ENCODE measurements at regions not wholly inside any gene's neighbourhood (a gene's known extent, or its start where the extent isn't known, plus 50 kb on each side); places are given as distances from the start of the nearest gene placed in this dataset.

GRCh38 chr7:4602905-4603842 lies 78.9 kb upstream of the FOXK1 start:
- peaks cover 10 to 57% of the 10 kb centered on the region in 2 experiments for H3K27me3 ChIP-seq (ENCODE audit: control insufficient read depth in 2 of 2, insufficient read depth in 2 of 2, low read length in 2 of 2)
- H3K36me3 ChIP-seq (ENCODE audit: control insufficient read depth, insufficient read depth, low read length): no peaks in the 10 kb centered on the region
- no peak overlapping the region for H3K4me3 ChIP-seq
- ATAC-seq (no peak; the same call in 2 of the 3 replicates), DNase-seq (ENCODE audit: extremely low read depth in 1 of 4, low spot score in 3 of 4) (no peak), FAIRE-seq (no peak)
- ChIA-PET CTCF (ENCODE audit: low intra/inter-chr PET ratio) (no interaction called here), POLR2A (interaction anchor here (0.7 kb wide), 1 partner anchor 103 kb away, joined by 3 read pairs; no protein-coding TSS in a partner anchor)
- in situ Hi-C loops (cut with MboI) (no loop called here), intact Hi-C loops (cut with micrococcal nuclease) (no loop called here)
- no peaks in the 10 kb centered on the region; the same call in 1 of the 2 replicates for H4K20me1 ChIP-seq (replicated peaks; ENCODE audit: control insufficient read depth, insufficient read depth, low read length)
- TF ChIP-seq MAX (CRISPR knock-in tag; IDR thresholded peaks at IDR 0.05) (peak; percentile 37; the same call in 1 of the 2 replicates), MITF (IDR thresholded peaks at IDR 0.05) (no peak), COPS2 (conservative IDR thresholded peaks at IDR 0.05) (no peak), ZNF778 (CRISPR knock-in tag; IDR thresholded peaks at IDR 0.05) (no peak)
- no peak overlapping the region for H3K27ac ChIP-seq (ENCODE audit: extremely low read depth, low read depth, low read length)
- H3K9ac ChIP-seq (ENCODE audit: insufficient read depth in 1 of 2, low read depth in 2 of 2, low read length in 2 of 2): peak overlapping the region in 1 of 2 experiments; percentile 33; a peak in 1 of 4 replicates
- no peak overlapping the region for H2AFZ ChIP-seq (ENCODE audit: low read depth, low read length)
- H3K79me2 ChIP-seq (ENCODE audit: control insufficient read depth, insufficient read depth, low read length): no peaks in the 10 kb centered on the region
- H3K4me1 ChIP-seq (replicated peaks in 1 of 2; ENCODE audit: control insufficient read depth in 2 of 2, insufficient read depth in 2 of 2, low read length in 2 of 2): peaks cover 0 to 3% of the 10 kb centered on the region in 2 experiments; a peak in 2 of 5 replicates
- H3K9me3 ChIP-seq (replicated peaks; ENCODE audit: control insufficient read depth, insufficient read depth, low read depth, low read length): no peaks in the 10 kb centered on the region
- WGBS (ENCODE audit: insufficient coverage, low coverage, missing lambda C conversion rate): 5% methylated on average over 19 of the region's 20 CpGs
- no peaks in the 10 kb centered on the region for H3K9me1 ChIP-seq (ENCODE audit: control insufficient read depth, insufficient read depth, low read length)
- BruUV-seq (replicated peaks): no TSS peak
- H3K4me2 ChIP-seq (ENCODE audit: insufficient read depth, low read length): no peak overlapping the region

All from K562 (cell line).